ENCODE measurements at regions not wholly inside any gene's neighbourhood (a gene's known extent, or its start where the extent isn't known, plus 50 kb on each side); places are given as distances from the start of the nearest gene placed in this dataset.

DNA sequence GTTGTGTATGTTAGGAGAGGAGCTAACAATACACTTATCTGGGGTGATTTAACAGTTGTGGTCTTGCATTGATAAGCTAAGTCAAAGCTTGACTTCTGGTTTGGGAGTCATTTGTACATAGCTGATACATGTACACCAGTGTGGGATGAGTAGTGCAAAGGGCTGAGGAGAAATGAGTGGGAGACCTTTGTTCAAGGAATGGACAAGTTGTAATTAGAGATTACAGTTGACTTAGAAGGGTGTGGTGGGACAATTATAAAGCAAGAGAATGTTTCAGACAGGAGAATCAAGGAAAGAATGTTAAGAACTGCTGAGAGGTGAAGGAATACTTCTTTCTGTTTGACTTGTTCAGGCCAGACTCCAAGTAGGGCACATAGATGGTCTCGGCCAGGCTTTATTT lies 209.7 kb upstream of the STEAP4 start:
- no peak overlapping the region for H3K27ac Mint-ChIP-seq
- CTCF ChIA-PET, result no interaction called here

DNA sequence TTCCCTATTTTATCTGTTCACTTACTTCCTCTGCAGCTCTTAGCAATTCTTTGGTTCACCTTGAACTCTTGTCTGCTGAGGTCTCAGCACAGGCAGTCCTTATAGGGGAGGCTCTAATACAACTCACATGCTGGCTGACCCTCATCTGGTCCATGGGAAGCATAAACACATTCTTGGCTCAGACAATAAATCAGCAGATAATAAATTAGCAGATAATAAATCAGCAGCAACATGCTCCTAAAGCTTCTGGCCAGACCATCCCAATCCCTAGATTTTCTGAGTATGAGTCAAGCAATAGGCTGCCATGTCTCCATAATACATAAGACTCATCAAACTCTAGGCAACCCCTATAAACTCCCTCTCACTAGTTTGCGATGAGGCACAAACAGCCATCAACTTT lies 208.6 kb upstream of the STEAP4 start:
- no peak for DNase-seq
- ChIA-PET POLR2A (no interaction called here), CTCF (interaction anchor here (0.6 kb wide), 1 partner anchor 25 kb away, joined by 3 read pairs; no protein-coding TSS in a partner anchor)
- Mint-ChIP-seq H3K36me3 (ENCODE audit: low read depth) (no peaks in the 10 kb centered on the region), H3K27ac (no peak overlapping the region), H3K27me3 (no peaks in the 10 kb centered on the region), H3K9me3 (peaks cover 3% of the 10 kb centered on the region), H3K4me1 (no peaks in the 10 kb centered on the region), H3K4me3 (no peak overlapping the region)

More for the DNA sequence above, 209.7 kb upstream of the STEAP4 start:
- H3K36me3 Mint-ChIP-seq (ENCODE audit: low read depth), result no peaks in the 10 kb centered on the region
- POLR2A ChIA-PET, result no interaction called here
- H3K4me3 Mint-ChIP-seq, result no peak overlapping the region
- peaks cover 3% of the 10 kb centered on the region for H3K9me3 Mint-ChIP-seq
- no peak for DNase-seq
- H3K27me3 Mint-ChIP-seq, result no peaks in the 10 kb centered on the region
- H3K4me1 Mint-ChIP-seq, result no peaks in the 10 kb centered on the region

DNA sequence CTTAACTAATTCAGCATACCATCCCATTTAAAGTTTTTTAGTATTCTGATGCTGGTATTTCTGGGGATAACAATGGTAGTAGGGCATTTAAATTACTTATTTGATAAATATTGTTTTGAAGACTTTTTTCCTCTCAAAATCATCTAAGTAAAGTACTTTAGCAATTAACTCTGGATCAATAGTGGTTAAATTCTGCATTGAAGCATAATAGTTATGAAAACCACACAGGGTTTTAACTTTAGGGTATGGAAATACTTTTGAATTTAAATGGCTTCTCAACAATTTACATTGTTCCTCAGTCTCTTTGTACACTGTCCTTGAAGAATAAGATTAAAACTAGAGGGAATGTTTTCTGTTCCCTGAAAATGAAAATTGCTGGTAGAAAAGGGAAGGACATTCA lies 202.6 kb upstream of the STEAP4 start:
- Mint-ChIP-seq H3K4me1 (no peaks in the 10 kb centered on the region), H3K4me3 (no peak overlapping the region), H3K27ac (no peak overlapping the region), H3K36me3 (ENCODE audit: low read depth) (no peaks in the 10 kb centered on the region), H3K27me3 (peaks cover 2% of the 10 kb centered on the region), H3K9me3 (peaks cover 3% of the 10 kb centered on the region)
- POLR2A ChIA-PET, result no interaction called here
- no peak for DNase-seq
- CTCF ChIA-PET, result no interaction called here

DNA sequence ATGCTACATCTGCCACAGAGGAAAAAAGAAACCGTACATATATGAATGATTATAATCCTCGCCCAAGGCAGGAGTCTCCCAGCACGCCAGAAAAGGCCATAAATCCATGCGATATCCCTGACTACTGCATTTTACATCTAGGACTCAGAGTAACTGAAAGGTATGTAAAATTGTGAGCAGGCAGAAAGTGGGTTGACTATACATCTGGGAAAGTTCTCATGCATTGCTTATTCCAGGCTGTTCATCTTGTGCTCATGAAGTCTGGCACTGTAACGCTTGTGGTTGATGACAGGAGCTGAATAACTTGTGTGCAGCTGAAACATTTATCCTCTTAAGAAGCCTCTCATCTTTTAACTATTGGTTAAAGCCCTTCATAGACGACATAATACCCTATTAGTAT lies 193.4 kb upstream of the STEAP4 start:
- no peak overlapping the region for H3K4me3 Mint-ChIP-seq
- H3K36me3 Mint-ChIP-seq (ENCODE audit: low read depth), result no peaks in the 10 kb centered on the region
- DNase-seq, result no peak
- no peak overlapping the region for H3K27ac Mint-ChIP-seq
- ChIA-PET POLR2A (no interaction called here), CTCF (no interaction called here)
- peaks cover 2% of the 10 kb centered on the region for H3K27me3 Mint-ChIP-seq
- no peaks in the 10 kb centered on the region for H3K4me1 Mint-ChIP-seq
- H3K9me3 Mint-ChIP-seq, result no peaks in the 10 kb centered on the region

DNA sequence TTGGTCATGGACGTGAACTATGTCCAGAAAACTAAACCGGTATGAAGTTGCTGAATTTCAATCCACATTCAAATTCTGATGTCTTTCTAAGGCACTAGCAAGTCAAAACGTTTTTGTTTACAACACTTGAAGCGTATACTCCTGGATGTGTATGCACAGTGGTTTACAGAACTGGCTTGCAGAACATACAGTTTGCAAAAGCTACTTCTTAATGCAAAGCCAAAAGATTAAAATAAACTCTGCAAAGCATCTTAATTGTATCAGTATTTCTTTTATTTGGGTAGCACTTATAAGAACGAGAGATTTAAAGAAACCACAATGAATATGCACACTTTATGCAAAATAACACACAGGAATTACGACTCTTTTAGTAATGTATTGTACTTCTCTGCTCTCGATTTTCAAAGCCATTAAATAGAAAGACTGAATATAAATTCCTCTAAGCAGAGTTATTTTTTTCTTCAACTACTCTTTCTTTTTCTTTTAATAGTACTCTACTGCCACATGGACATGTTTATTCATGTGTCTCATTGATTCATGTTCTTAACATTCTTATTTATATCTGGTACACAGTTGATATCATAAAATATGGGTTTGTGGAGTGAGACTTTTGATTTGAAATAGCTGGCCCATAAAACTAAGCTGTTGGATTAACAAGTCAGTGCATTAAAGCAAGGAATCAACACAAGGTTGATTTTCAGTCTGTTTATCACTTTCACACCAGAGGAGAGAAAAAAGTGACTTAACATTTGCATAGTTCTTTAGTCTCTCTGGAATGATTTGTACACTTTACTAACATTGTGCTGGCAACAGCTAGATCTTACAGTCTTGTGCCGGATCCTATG lies 189.4 kb upstream of the STEAP4 start:
- no peaks in the 10 kb centered on the region for H3K27me3 Mint-ChIP-seq
- ChIA-PET CTCF (interaction anchor here (0.6 kb wide), 1 partner anchor 609 kb away, joined by 3 read pairs; no protein-coding TSS in a partner anchor), POLR2A (no interaction called here)
- H3K36me3 Mint-ChIP-seq (ENCODE audit: low read depth), result no peaks in the 10 kb centered on the region
- H3K9me3 Mint-ChIP-seq, result no peaks in the 10 kb centered on the region
- no peak for DNase-seq
- H3K4me1 Mint-ChIP-seq, result no peaks in the 10 kb centered on the region
- H3K4me3 Mint-ChIP-seq, result no peak overlapping the region
- no peak overlapping the region for H3K27ac Mint-ChIP-seq

DNA sequence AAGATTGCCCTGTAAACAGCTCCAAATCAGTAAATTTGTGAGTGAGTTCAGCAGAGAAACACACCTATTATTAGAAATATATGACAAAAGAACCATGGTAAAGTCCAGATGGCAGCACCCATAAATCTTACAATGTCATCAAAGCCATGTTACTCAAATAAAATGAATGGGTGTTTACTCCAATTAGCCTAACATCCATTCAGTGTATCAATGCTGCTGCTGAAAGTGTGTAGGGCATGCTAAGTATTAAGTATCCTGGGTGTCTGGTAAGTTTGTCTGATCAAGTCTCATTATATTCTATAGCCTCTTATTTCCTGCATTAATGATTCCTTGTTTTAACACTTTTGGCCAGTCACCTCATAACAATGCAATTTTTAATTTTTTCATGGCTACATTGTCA lies 185.5 kb upstream of the STEAP4 start:
- H3K4me1 Mint-ChIP-seq, result no peaks in the 10 kb centered on the region

DNA sequence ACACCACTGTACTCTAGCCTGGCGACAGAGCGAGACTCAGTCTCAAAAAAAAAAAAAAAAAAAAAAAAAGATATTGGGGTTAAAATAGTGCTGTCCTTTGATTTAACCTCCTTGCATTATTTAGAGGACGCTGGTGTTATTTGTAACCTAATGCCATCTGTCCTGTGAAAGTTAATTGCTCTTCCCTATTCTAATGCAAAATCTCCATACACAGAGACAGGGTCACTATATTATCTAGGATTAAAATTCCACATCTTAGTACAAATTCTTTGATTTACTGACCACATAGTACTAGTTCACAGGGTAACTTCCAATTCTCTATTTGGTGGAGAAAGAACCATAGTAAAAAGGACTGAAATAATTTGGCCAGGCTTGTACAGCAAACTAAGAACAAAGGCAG lies 184.2 kb upstream of the STEAP4 start:
- CTCF ChIA-PET, result interaction anchor here (0.6 kb wide), 1 partner anchor 23 kb away, joined by 3 read pairs; no protein-coding TSS in a partner anchor
- no peaks in the 10 kb centered on the region for H3K9me3 Mint-ChIP-seq
- DNase-seq, result no peak
- no peaks in the 10 kb centered on the region for H3K36me3 Mint-ChIP-seq (ENCODE audit: low read depth)
- H3K4me3 Mint-ChIP-seq, result no peak overlapping the region
- H3K4me1 Mint-ChIP-seq, result no peaks in the 10 kb centered on the region
- no peaks in the 10 kb centered on the region for H3K27me3 Mint-ChIP-seq
- POLR2A ChIA-PET, result no interaction called here
- H3K27ac Mint-ChIP-seq, result no peak overlapping the region

More for the DNA sequence above, 185.5 kb upstream of the STEAP4 start:
- no peaks in the 10 kb centered on the region for H3K27me3 Mint-ChIP-seq
- H3K27ac Mint-ChIP-seq, result no peak overlapping the region
- H3K36me3 Mint-ChIP-seq (ENCODE audit: low read depth), result no peaks in the 10 kb centered on the region
- H3K4me3 Mint-ChIP-seq, result no peak overlapping the region
- ChIA-PET CTCF (no interaction called here), POLR2A (no interaction called here)
- no peaks in the 10 kb centered on the region for H3K9me3 Mint-ChIP-seq
- no peak for DNase-seq

DNA sequence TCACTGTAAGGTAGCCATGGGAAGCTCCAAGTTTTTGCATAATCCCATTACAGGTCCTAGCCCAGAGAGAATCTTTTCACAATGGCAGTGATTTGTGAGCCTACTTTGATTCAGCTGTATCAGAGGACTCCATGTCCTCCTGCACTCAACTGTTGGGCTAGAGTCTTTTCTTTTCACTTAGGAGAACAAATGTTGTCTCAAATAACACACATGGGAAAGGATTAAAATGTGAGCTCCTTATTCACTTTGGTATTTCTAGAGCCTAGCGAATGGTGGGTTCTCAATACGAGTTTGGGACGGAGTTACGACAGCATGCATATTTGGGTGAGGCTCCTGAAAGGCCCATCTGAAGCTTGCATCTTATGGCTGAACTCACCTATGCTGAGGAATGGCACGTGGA lies 183.5 kb upstream of the STEAP4 start:
- H3K4me3 Mint-ChIP-seq, result no peak overlapping the region
- POLR2A ChIA-PET, result no interaction called here
- H3K27me3 Mint-ChIP-seq, result no peaks in the 10 kb centered on the region
- CTCF ChIA-PET, result interaction anchor here (0.6 to 0.7 kb wide), 2 partner anchors 24 to 25 kb away, joined by 3 read pairs; no protein-coding TSS in a partner anchor
- no peak for DNase-seq
- no peaks in the 10 kb centered on the region for H3K4me1 Mint-ChIP-seq
- no peaks in the 10 kb centered on the region for H3K36me3 Mint-ChIP-seq (ENCODE audit: low read depth)
- no peaks in the 10 kb centered on the region for H3K9me3 Mint-ChIP-seq
- H3K27ac Mint-ChIP-seq, result no peak overlapping the region

DNA sequence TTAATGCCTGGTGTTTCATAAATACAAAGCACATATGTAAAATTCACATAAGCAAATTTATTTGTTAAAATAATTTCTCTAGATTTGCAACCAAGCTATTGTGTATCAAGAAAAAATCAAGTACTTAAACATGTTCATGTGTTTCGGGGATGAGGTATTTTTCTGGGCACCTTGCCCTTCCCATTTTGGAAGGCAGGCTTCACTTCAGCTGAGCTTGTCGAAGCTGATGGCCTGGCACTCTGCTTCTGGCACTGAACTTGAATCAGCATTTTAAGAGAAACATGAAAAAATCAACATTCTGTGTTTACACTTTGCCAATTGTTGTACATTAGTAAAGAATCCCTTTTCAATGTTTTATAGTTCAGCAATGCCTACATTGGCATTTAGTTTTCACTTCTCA lies 179.1 kb upstream of the STEAP4 start:
- Mint-ChIP-seq H3K27ac (no peak overlapping the region), H3K36me3 (ENCODE audit: low read depth) (no peaks in the 10 kb centered on the region), H3K4me3 (no peak overlapping the region), H3K9me3 (no peaks in the 10 kb centered on the region), H3K27me3 (no peaks in the 10 kb centered on the region), H3K4me1 (no peaks in the 10 kb centered on the region)
- ChIA-PET POLR2A (no interaction called here), CTCF (no interaction called here)
- no peak for DNase-seq

DNA sequence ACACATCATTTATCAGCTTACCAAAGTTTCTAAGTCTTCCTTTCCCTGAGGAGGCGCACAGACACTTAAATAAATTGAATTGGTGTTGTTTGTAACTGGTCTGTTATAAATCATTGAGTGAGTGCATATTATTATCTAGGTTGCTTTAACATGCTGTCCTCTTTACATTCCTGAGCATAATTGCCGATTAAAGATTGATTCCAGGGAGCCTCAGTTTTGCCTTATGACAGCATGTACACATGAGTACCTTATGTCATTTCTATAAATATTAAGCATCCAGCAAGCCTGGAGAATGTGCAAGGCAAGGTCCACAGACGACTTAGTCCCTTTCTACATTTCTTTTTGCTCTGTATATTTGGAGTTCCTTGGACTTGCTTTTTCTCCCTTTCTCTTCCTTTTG lies 177.9 kb upstream of the STEAP4 start:
- Mint-ChIP-seq H3K27me3 (no peaks in the 10 kb centered on the region), H3K27ac (no peak overlapping the region), H3K4me3 (no peak overlapping the region), H3K9me3 (no peaks in the 10 kb centered on the region), H3K36me3 (ENCODE audit: low read depth) (no peaks in the 10 kb centered on the region), H3K4me1 (no peaks in the 10 kb centered on the region)
- POLR2A ChIA-PET, result no interaction called here
- DNase-seq, result no peak
- CTCF ChIA-PET, result no interaction called here

DNA sequence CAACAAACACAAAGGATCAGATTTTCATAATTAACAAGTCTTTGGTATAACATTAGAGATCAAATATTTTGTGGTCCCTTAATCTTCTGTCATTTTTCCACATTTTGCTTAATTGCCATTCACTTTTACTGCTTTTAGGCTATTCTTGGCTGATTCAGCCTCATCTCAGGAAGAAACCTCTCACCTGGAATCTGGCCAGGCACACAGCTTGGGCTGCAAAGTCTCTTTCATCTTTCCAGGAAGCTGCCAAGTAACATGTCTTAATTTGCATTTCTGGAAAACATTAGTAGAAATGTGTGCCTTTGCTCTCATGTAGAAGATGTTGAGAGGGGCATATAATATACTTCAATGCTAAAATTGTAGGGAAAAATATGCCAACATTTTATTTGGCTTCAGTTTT lies 174.2 kb upstream of the STEAP4 start:
- no peaks in the 10 kb centered on the region for H3K9me3 Mint-ChIP-seq
- no peaks in the 10 kb centered on the region for H3K27me3 Mint-ChIP-seq
- no peak for DNase-seq
- POLR2A ChIA-PET, result no interaction called here
- no peaks in the 10 kb centered on the region for H3K36me3 Mint-ChIP-seq (ENCODE audit: low read depth)
- no peak overlapping the region for H3K27ac Mint-ChIP-seq
- no peak overlapping the region for H3K4me3 Mint-ChIP-seq
- CTCF ChIA-PET, result no interaction called here
- H3K4me1 Mint-ChIP-seq, result no peaks in the 10 kb centered on the region

DNA sequence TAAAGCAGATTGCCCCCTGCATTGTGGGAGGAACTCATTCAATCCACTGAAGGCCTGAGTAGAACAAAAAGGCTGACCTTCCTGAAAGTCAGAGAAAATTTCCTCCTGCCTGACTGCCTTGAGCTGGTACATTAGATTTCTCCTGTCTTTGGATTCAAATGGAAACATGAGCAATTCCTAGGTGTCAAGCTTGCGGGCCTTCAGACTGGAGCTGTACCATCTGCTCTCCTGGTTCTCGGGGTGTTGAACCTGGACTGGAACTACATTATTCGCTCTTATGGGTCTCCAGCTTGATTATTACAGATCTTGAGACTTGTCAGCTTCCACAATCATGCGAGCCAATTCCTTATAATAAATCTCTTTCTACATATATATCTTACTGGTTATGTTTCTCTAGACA lies 173.6 kb upstream of the STEAP4 start:
- POLR2A ChIA-PET, result no interaction called here

DNA sequence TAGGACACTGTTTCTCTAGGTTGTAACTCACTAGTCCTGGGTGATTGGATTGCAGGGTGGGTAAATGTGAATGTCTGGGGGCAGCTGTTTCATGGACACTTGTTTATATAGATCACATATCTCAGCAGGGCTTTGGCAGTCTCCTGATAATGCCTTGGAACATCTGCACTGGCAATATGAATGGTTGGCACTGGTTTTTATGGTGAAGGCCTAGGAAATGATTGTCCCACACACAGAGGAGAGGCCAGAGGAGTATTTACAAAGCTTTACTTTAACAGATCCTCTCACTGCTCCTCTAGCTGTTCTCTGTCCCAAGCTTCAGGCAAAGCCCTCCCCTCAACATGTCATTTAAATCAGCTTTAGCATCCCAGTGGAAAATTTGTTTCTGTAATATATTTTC lies 171.3 kb upstream of the STEAP4 start:
- no peak overlapping the region for H3K27ac Mint-ChIP-seq
- ChIA-PET CTCF (no interaction called here), POLR2A (no interaction called here)
- no peak for DNase-seq
- H3K4me3 Mint-ChIP-seq, result no peak overlapping the region
- H3K27me3 Mint-ChIP-seq, result no peaks in the 10 kb centered on the region
- H3K36me3 Mint-ChIP-seq (ENCODE audit: low read depth), result no peaks in the 10 kb centered on the region
- no peaks in the 10 kb centered on the region for H3K4me1 Mint-ChIP-seq
- no peaks in the 10 kb centered on the region for H3K9me3 Mint-ChIP-seq

More for the DNA sequence above, 173.6 kb upstream of the STEAP4 start:
- no peak for DNase-seq
- H3K27ac Mint-ChIP-seq, result no peak overlapping the region
- CTCF ChIA-PET, result no interaction called here
- no peaks in the 10 kb centered on the region for H3K9me3 Mint-ChIP-seq
- H3K4me1 Mint-ChIP-seq, result no peaks in the 10 kb centered on the region
- no peak overlapping the region for H3K4me3 Mint-ChIP-seq
- no peaks in the 10 kb centered on the region for H3K27me3 Mint-ChIP-seq
- no peaks in the 10 kb centered on the region for H3K36me3 Mint-ChIP-seq (ENCODE audit: low read depth)

DNA sequence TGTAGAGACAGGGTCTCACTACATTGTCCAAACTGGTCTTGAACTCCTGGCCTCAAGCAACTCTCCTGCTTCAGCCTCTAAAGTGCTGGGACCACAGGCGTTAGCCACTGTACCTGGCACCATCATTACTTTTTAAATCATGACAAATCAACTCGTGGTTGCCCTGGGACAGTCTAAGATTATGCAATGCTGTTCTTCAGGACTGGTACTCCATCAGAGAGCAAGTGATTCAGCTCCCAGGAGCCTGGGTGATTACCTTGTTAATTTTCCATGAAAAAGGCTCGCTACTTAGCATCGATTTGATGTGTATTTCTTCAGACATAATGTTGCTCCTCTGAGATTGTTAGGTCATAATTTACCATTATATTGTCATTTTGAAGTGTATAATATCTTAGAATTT lies 158.9 kb upstream of the STEAP4 start:
- POLR2A ChIA-PET, result no interaction called here

More for the DNA sequence above, 158.9 kb upstream of the STEAP4 start:
- no peaks in the 10 kb centered on the region for H3K9me3 Mint-ChIP-seq
- no peaks in the 10 kb centered on the region for H3K4me1 Mint-ChIP-seq
- H3K4me3 Mint-ChIP-seq, result no peak overlapping the region
- no peaks in the 10 kb centered on the region for H3K27me3 Mint-ChIP-seq
- H3K36me3 Mint-ChIP-seq (ENCODE audit: low read depth), result no peaks in the 10 kb centered on the region
- CTCF ChIA-PET, result no interaction called here
- no peak overlapping the region for H3K27ac Mint-ChIP-seq
- DNase-seq, result no peak
